ENCODE measurements at regions not wholly inside any gene's neighbourhood (a gene's known extent, or its start where the extent isn't known, plus 50 kb on each side); places are given as distances from the start of the nearest gene placed in this dataset.

DNA sequence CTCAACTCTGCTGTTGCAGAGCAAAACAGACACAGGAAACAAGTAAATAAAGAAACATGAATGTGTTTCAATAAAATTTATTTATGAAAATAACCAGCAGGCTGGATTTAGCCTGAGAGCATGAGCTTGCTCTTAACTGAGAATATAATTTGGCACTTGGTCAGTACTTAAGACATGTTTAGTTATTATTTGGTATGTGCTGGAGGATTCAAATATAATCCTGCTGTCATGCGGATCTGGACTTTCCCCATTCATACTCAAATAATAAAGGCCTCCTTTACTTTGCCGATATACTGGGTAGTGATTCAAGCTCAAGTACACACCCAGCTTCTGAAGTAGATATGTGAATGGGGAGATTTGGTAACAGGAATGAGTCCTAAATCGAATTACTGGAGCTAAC lies 465.5 kb upstream of the HS3ST1 start:
- no peaks in the 10 kb centered on the region for H3K27me3 ChIP-seq (ENCODE audit: insufficient read depth, low read length)
- RAD21 ChIA-PET (ENCODE audit: low non-redundant PET in 1 of 2, low total read pairs in 2 of 2, uncharacterized antibody in 2 of 2, unreplicated experiment in 2 of 2), result no interaction called here
- H3K4me2 ChIP-seq (ENCODE audit: low read length), result no peak overlapping the region
- H4K20me1 ChIP-seq (ENCODE audit: insufficient read depth), result no peaks in the 10 kb centered on the region
- TF ChIP-seq EZH2 (IDR thresholded peaks at IDR 0.05) (no peak), EGR1 (IDR thresholded peaks at IDR 0.05; ENCODE audit: low read depth) (no peak), ZNF274 (IDR thresholded peaks at IDR 0.05; ENCODE audit: low read depth, low read length) (no peak), POLR2AphosphoS5 (IDR thresholded peaks at IDR 0.05; ENCODE audit: low read depth, low read length) (no peak), YY1 (IDR thresholded peaks at IDR 0.05; ENCODE audit: extremely low read depth, insufficient replicate concordance, low read depth, low read length) (no peak), SIN3A (IDR thresholded peaks at IDR 0.05; ENCODE audit: low read depth) (no peak), ELF1 (IDR thresholded peaks at IDR 0.05; ENCODE audit: borderline replicate concordance, low read depth) (no peak), TCF7L2 (IDR thresholded peaks at IDR 0.05; ENCODE audit: borderline replicate concordance, extremely low read depth, insufficient read depth, insufficient read length) (no peak), ZFX (IDR thresholded peaks at IDR 0.05) (no peak), POLR2A (IDR thresholded peaks at IDR 0.05; ENCODE audit: borderline replicate concordance, extremely low read depth, insufficient read depth, insufficient read length) (no peak)
- TF ChIP-seq, protein P1, sequence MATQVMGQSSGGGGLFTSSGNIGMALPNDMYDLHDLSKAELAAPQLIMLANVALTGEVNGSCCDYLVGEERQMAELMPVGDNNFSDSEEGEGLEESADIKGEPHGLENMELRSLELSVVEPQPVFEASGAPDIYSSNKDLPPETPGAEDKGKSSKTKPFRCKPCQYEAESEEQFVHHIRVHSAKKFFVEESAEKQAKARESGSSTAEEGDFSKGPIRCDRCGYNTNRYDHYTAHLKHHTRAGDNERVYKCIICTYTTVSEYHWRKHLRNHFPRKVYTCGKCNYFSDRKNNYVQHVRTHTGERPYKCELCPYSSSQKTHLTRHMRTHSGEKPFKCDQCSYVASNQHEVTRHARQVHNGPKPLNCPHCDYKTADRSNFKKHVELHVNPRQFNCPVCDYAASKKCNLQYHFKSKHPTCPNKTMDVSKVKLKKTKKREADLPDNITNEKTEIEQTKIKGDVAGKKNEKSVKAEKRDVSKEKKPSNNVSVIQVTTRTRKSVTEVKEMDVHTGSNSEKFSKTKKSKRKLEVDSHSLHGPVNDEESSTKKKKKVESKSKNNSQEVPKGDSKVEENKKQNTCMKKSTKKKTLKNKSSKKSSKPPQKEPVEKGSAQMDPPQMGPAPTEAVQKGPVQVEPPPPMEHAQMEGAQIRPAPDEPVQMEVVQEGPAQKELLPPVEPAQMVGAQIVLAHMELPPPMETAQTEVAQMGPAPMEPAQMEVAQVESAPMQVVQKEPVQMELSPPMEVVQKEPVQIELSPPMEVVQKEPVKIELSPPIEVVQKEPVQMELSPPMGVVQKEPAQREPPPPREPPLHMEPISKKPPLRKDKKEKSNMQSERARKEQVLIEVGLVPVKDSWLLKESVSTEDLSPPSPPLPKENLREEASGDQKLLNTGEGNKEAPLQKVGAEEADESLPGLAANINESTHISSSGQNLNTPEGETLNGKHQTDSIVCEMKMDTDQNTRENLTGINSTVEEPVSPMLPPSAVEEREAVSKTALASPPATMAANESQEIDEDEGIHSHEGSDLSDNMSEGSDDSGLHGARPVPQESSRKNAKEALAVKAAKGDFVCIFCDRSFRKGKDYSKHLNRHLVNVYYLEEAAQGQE (IDR thresholded peaks at IDR 0.05; ENCODE audit: low read depth), result no peak
- H3K9ac ChIP-seq (ENCODE audit: low read length), result no peak overlapping the region
- CTCF ChIA-PET, result no interaction called here
- no peak overlapping the region for H2AFZ ChIP-seq (ENCODE audit: low read depth, low read length, poor library complexity, severe bottlenecking)
- no peak for ATAC-seq
- POLR2A ChIA-PET, result no interaction called here
- no peak overlapping the region for H3K27ac ChIP-seq (ENCODE audit: low read depth, low read length)
- BruUV-seq (replicated peaks), result no TSS peak
- H3K9me2 ChIP-seq (ENCODE audit: insufficient read depth), result no peaks in the 10 kb centered on the region; the same call in 1 of the 2 replicates
- no peaks in the 10 kb centered on the region for H3K4me1 ChIP-seq (ENCODE audit: control insufficient read depth in 1 of 2, insufficient read depth in 2 of 2, low read length in 2 of 2)
- intact Hi-C loops (cut with micrococcal nuclease), result no loop called here
- no peaks in the 10 kb centered on the region for H3K36me3 ChIP-seq (ENCODE audit: control insufficient read depth in 1 of 2, insufficient read depth in 2 of 2, low read length in 2 of 2)
- DNase-seq (ENCODE audit: low read depth, low spot score), result no peak
- H3K79me2 ChIP-seq (ENCODE audit: insufficient read depth, low read length), result no peaks in the 10 kb centered on the region
- no peak overlapping the region for H3K4me3 ChIP-seq (replicated peaks in 1 of 2; ENCODE audit: low read depth in 1 of 2, low read length in 2 of 2)
- H3K9me3 ChIP-seq (ENCODE audit: control insufficient read depth in 1 of 2, insufficient read depth in 1 of 2, low read depth in 1 of 2, low read length in 2 of 2), result no peaks in the 10 kb centered on the region
